Right lobe of liver (tissue), 4 donors: ENCODE measurements at regions not wholly inside any gene's neighbourhood (a gene's known extent, or its start where the extent isn't known, plus 50 kb on each side); places are given as distances from the start of the nearest gene placed in this dataset.

Experiments used
- POLR2A ChIP-seq: fragments of 450-650 bp; IDR thresholded peaks from one replicate; pipeline ENCODE4 v1.6.1; 2017; ENCODE audit warnings: antibody characterized with exemption, mild to moderate bottlenecking
- TF ChIP-seq, protein P1 (sequence below), 4 donors: fragments of 200-600 bp in 3 of 4; fragments of 450-650 bp in 1 of 4; IDR thresholded peaks; one replicate each; pipeline versions ENCODE4 v1.5.1 to v1.8.0; 2016 to 2022; ENCODE audit warnings: antibody characterized with exemption in 4 of 4, mild to moderate bottlenecking in 2 of 4
- donor health status: DM: no; HTN: no; CAD: no.
- donor health status: DM: no; HTN: no; CAD: no.
- donor health status: DM: no; HTN: yes; CAD: no.

DNA sequence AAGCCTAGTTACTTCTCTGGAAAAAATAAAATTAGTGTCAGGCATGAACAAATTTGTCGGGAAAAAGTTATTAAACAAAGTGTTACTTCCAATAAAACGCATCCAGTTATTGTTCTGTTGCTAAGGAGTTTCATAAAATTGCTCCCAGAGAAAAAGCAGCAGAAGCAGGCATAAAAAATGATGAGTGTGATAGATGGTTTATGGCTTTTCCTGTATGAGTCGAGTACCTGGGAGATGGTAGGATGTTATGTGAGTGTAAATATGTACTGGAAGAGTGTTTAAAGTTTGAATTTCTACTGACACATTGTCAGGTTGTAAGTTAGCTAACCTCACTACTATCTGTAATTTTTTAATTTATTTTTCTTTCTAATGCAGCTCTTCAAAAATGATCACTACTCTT, 390.7 kb downstream of the ARL4A start:
- TF ChIP-seq, protein P1, sequence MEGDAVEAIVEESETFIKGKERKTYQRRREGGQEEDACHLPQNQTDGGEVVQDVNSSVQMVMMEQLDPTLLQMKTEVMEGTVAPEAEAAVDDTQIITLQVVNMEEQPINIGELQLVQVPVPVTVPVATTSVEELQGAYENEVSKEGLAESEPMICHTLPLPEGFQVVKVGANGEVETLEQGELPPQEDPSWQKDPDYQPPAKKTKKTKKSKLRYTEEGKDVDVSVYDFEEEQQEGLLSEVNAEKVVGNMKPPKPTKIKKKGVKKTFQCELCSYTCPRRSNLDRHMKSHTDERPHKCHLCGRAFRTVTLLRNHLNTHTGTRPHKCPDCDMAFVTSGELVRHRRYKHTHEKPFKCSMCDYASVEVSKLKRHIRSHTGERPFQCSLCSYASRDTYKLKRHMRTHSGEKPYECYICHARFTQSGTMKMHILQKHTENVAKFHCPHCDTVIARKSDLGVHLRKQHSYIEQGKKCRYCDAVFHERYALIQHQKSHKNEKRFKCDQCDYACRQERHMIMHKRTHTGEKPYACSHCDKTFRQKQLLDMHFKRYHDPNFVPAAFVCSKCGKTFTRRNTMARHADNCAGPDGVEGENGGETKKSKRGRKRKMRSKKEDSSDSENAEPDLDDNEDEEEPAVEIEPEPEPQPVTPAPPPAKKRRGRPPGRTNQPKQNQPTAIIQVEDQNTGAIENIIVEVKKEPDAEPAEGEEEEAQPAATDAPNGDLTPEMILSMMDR (IDR thresholded peaks at IDR 0.05): no peak
- TF ChIP-seq POLR2A: no peak
